HG02623 (cell line): ENCODE measurements at regions not wholly inside any gene's neighbourhood (a gene's known extent, or its start where the extent isn't known, plus 50 kb on each side); places are given as distances from the start of the nearest gene placed in this dataset.
A peak's percentile ranks its signal among the peaks of the same experiment; 100 is the strongest.

Source experiments
- ATAC-seq: cut with Tn5 transposase; IDR thresholded peaks from one replicate; pipeline ENCODE4 v1.9.1; 2021; ENCODE audit warnings: moderate library complexity; ENCODE audit not compliant: unreplicated experiment

- ATAC-seq, result no peak
Observed at GRCh38 chr3:193187070-193187722, 53.8 kb upstream of the PLAAT1 start.

- peak; percentile 58 for ATAC-seq
Observed at GRCh38 chr3:193190146-193190786, 50.8 kb upstream of the PLAAT1 start.
